GM12801 (cell line): ENCODE measurements at regions not wholly inside any gene's neighbourhood (a gene's known extent, or its start where the extent isn't known, plus 50 kb on each side); places are given as distances from the start of the nearest gene placed in this dataset.

ENCODE experiments used
- CTCF ChIP-seq: IDR thresholded peaks from one replicate; pipeline ENCODE4 v1.5.1; 2011; ENCODE audit warnings: control low read depth; ENCODE audit not compliant: insufficient read length; ENCODE audit errors: extremely low read depth

- TF ChIP-seq CTCF, result no peak
These were observed 515.2 kb downstream of the MAFB start for GRCh38 chr20:40173872-40174271.

- TF ChIP-seq CTCF, result no peak
These were observed 519.9 kb downstream of the MAFB start for GRCh38 chr20:40168981-40169620.

DNA sequence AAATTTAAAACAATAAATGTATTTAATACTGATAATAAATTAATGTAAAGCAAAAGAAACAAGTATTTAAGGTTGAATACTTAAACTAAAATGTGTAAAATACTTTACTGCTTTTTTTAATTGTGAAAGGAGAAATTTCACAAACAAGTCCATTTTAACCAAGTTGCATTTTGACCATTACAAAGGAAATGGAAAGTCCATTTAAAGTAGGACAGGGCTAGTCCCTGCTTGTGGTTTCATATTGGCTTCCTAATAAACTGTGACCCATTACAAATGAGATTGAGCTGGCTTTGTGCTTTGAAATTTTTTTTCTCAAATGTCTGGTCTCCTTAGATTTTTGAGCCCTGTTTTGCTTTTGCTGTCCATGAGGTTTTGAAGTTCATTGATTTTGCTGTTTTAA is 527.6 kb downstream of the MAFB start:
- no peak for TF ChIP-seq CTCF

DNA sequence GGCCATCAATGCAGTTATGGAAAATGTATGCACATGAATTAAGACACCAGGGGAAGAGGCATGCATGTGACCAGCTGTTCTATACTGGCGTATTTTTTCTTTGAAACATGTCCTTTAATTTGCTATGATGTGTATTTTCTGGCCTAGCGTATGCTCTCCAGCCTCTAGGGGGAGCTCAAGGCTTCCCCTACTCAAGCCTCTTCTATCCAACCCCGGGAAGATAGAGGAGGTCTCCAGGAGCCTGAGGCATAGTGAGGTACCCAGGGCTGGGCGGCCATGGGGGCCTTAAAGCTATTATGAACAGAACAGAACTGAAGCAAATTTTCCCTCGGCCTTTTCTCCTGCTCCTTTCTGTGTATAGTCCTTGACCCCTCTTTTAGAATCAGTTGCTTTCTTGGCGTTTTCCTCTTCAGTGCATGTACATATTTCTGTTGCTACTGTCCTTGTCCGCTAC is 528.9 kb downstream of the MAFB start:
- no peak for TF ChIP-seq CTCF

DNA sequence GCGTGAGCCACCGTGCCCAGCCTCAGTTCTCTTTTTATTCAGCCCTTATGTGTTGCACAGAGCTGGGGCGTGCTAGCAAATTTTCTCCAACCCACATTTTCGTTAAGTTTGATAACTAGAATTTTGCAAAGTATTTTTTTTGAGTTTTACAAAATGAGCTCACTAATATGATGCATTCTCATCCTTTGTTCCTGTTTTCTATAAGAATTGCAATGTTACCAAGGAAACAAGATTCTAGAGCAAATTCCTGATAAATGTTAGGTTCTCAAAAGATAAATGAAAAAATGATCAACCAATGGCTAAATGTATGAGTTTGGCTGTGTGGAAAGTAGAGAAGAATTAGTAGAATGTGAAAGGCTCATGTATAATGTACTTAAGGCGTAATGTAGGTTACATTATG is 529.8 kb downstream of the MAFB start:
- TF ChIP-seq CTCF, result no peak

DNA sequence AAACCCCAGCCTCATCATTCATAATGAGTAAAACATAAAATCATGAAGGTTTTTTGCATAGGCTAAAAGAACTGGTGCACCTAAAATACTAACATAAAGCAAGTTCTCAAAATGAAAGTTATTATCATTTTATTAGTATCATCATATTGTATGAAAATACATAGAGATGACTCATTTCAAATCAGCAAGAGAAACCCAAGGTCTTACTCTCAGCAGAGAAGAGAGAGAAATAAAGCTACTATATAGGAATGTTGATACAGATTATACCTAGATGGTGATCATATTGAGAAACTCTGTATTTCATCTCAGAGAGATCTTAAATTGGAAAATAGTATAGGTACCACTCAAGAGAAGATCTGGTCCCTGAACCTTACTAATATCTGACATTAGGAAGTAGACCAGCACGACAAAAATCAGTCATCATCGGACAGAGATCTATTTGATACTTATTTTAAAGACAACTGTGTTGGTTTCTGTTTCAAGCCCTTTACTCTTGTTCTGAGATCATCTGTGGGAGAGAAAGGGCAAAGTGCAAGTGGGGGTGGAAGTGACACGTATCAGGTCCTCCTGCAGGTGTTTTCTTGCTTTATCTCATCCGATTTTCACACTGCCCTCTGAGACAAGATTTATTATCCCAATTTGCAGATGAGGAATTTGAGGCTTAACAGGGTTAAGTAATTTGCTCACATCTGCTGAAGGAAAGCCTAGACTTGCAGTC is 532.3 kb downstream of the MAFB start:
- no peak for TF ChIP-seq CTCF

GRCh38 chr20:40154514-40154913 is 534.5 kb downstream of the MAFB start:
- no peak for TF ChIP-seq CTCF
